MM.1S (cell line): ENCODE measurements at regions not wholly inside any gene's neighbourhood (a gene's known extent, or its start where the extent isn't known, plus 50 kb on each side); places are given as distances from the start of the nearest gene placed in this dataset.
"Not testable (repeated sequence)": the region's sequence is repeated elsewhere in the genome, so short reads cannot be mapped to it uniquely, and the experiment has no call there.

Experiments used
- DNase-seq: peaks from one replicate; pipeline ENCODE4 v3.0.0-alpha.2; 2015
- H2AFZ ChIP-seq: fragments of 300-600 bp; sonication (generic); 2 replicates; pipeline ENCODE4 v1.6.0; 2016; ENCODE audit warnings: antibody characterized with exemption, low read length
- H3F3A ChIP-seq: fragments of 300-600 bp; sonication (generic); 2 replicates; pipeline ENCODE4 v1.6.1; 2016; ENCODE audit warnings: mild to moderate bottlenecking, antibody characterized with exemption, low read length, moderate library complexity, mixed read lengths; ENCODE audit not compliant: insufficient read depth
- H3K27ac ChIP-seq: fragments of 300-600 bp; sonication (generic); 2 replicates; pipeline ENCODE4 v1.5.1; 2016; ENCODE audit warnings: mild to moderate bottlenecking, low read length
- H3K27me3 ChIP-seq: fragments of 300-600 bp; sonication (generic); replicated peaks from 2 replicates; pipeline ENCODE4 v1.6.0; 2016; ENCODE audit warnings: low read length; ENCODE audit not compliant: insufficient read depth
- H3K36me3 ChIP-seq: fragments of 300-600 bp; sonication (generic); replicated peaks from 2 replicates; pipeline ENCODE4 v1.6.1; 2016; ENCODE audit warnings: mild to moderate bottlenecking, low read length, mixed read lengths; ENCODE audit not compliant: insufficient read depth
- H3K4me1 ChIP-seq: fragments of 300-600 bp; sonication (generic); 2 replicates; pipeline ENCODE4 v1.6.1; 2016; ENCODE audit warnings: low read length, mixed read lengths
- H3K4me2 ChIP-seq: fragments of 300-600 bp; sonication (generic); 2 replicates; pipeline ENCODE4 v1.6.0; 2016; ENCODE audit warnings: low read depth, low read length
- H3K4me3 ChIP-seq: fragments of 300-600 bp; sonication (generic); 2 replicates; pipeline ENCODE4 v1.5.1; 2016; ENCODE audit warnings: low read length, mixed read lengths
- H3K79me2 ChIP-seq: fragments of 300-600 bp; sonication (generic); 2 replicates; pipeline ENCODE4 v1.6.1; 2016; ENCODE audit warnings: mixed run types, low read length, mixed read lengths
- H3K9ac ChIP-seq: fragments of 300-600 bp; sonication (generic); 2 replicates; pipeline ENCODE4 v1.6.1; 2016; ENCODE audit warnings: low read length, mixed read lengths
- H3K9me2 ChIP-seq: fragments of 300-600 bp; sonication (generic); replicated peaks from 2 replicates; pipeline ENCODE4 v1.6.1; 2016; ENCODE audit warnings: mild to moderate bottlenecking, low read length, mixed read lengths; ENCODE audit not compliant: insufficient read depth
- H3K9me3 ChIP-seq: fragments of 300-600 bp; sonication (generic); replicated peaks from 2 replicates; pipeline ENCODE4 v1.6.1; 2016; ENCODE audit warnings: mild to moderate bottlenecking, low read length, mixed read lengths; ENCODE audit not compliant: insufficient read depth
- H4K20me1 ChIP-seq: fragments of 300-600 bp; sonication (generic); 2 replicates; pipeline ENCODE4 v1.6.1; 2016; ENCODE audit warnings: mild to moderate bottlenecking, low read length, moderate library complexity, mixed read lengths; ENCODE audit not compliant: insufficient read depth
- CTCF ChIP-seq: fragments of 300-600 bp; sonication (generic); IDR thresholded peaks from 2 replicates; pipeline ENCODE4 v1.5.1; 2016; ENCODE audit warnings: antibody characterized with exemption, low read length, mixed read lengths
- EZH2 ChIP-seq: fragments of 300-600 bp; sonication (generic); optimal IDR thresholded peaks from 2 replicates; pipeline ENCODE3; 2017; ENCODE audit warnings: low read depth, mild to moderate bottlenecking, antibody characterized with exemption, low read length, mixed read lengths
- EZH2phosphoT487 ChIP-seq: fragments of 300-600 bp; sonication (generic); IDR thresholded peaks from 2 replicates; pipeline ENCODE4 v1.6.1; 2018; ENCODE audit warnings: antibody characterized with exemption, low read length

- Histone ChIP-seq H4K20me1 (no peaks in the 10 kb centered on the region), H3K9me2 (no peaks in the 10 kb centered on the region), H3K4me3 (no peak overlapping the region), H3K27me3 (no peaks in the 10 kb centered on the region), H3K9me3 (no peaks in the 10 kb centered on the region), H3F3A (no peaks in the 10 kb centered on the region), H3K27ac (no peak overlapping the region), H3K4me2 (no peak overlapping the region), H3K9ac (no peak overlapping the region), H3K79me2 (no peaks in the 10 kb centered on the region), H3K36me3 (no peaks in the 10 kb centered on the region), H2AFZ (no peak overlapping the region), H3K4me1 (no peaks in the 10 kb centered on the region)
- no peak for TF ChIP-seq EZH2phosphoT487
- TF ChIP-seq EZH2 = no peak
- TF ChIP-seq CTCF = no peak
- DNase-seq = no peak
Observed at GRCh38 chr5:86716121-86716520, 98.4 kb downstream of the COX7C start.

GRCh38 chr5:86731319-86732117 lies 113.8 kb downstream of the COX7C start:
- H3K9me3 ChIP-seq, H3K36me3 ChIP-seq, H3F3A ChIP-seq, H3K79me2 ChIP-seq, H3K27me3 ChIP-seq, H4K20me1 ChIP-seq, H3K4me1 ChIP-seq, H3K9me2 ChIP-seq: not testable (repeated sequence)
- Histone ChIP-seq H3K4me3 (peak overlapping the region; percentile 52), H3K4me2 (peak overlapping the region; percentile 37; the same call in 1 of the 2 replicates), H3K9ac (peak overlapping the region; percentile 47), H2AFZ (peak overlapping the region; percentile 71), H3K27ac (peak overlapping the region; percentile 33; the same call in 1 of the 2 replicates)
- peak; percentile 49 for DNase-seq

GRCh38 chr5:86735370-86735769 lies 117.6 kb downstream of the COX7C start:
- H2AFZ ChIP-seq = no peak overlapping the region
- TF ChIP-seq CTCF (no peak), EZH2phosphoT487 (no peak)
- no peaks in the 10 kb centered on the region for H3K36me3 ChIP-seq
- no peaks in the 10 kb centered on the region for H3K9me2 ChIP-seq
- H3F3A ChIP-seq = no peaks in the 10 kb centered on the region
- no peak overlapping the region for H3K9ac ChIP-seq
- no peaks in the 10 kb centered on the region for H3K9me3 ChIP-seq
- no peak overlapping the region for H3K4me2 ChIP-seq
- no peak overlapping the region for H3K27ac ChIP-seq
- H3K27me3 ChIP-seq = no peaks in the 10 kb centered on the region
- no peak overlapping the region for H3K4me3 ChIP-seq
- no peak for DNase-seq
- no peaks in the 10 kb centered on the region for H3K4me1 ChIP-seq
- H4K20me1 ChIP-seq = no peaks in the 10 kb centered on the region
- H3K79me2 ChIP-seq = no peaks in the 10 kb centered on the region

- H3K36me3 ChIP-seq = no peaks in the 10 kb centered on the region
- H3K27me3 ChIP-seq = no peaks in the 10 kb centered on the region
- H3K9me3 ChIP-seq = no peaks in the 10 kb centered on the region
- no peak overlapping the region for H3K4me2 ChIP-seq
- H3K9ac ChIP-seq = no peak overlapping the region
- H2AFZ ChIP-seq = no peak overlapping the region
- no peaks in the 10 kb centered on the region for H3F3A ChIP-seq
- DNase-seq = no peak
- no peaks in the 10 kb centered on the region for H3K4me1 ChIP-seq
- H4K20me1 ChIP-seq = no peaks in the 10 kb centered on the region
- H3K27ac ChIP-seq = no peak overlapping the region
- no peaks in the 10 kb centered on the region for H3K9me2 ChIP-seq
- H3K79me2 ChIP-seq = no peaks in the 10 kb centered on the region
- TF ChIP-seq EZH2phosphoT487 = no peak
- no peak for TF ChIP-seq CTCF
- no peak overlapping the region for H3K4me3 ChIP-seq
Observed at GRCh38 chr5:86737579-86737978, 119.8 kb downstream of the COX7C start.
